Right lobe of liver (tissue), 4 donors: ENCODE measurements at regions not wholly inside any gene's neighbourhood (a gene's known extent, or its start where the extent isn't known, plus 50 kb on each side); places are given as distances from the start of the nearest gene placed in this dataset.
"Not testable (repeated sequence)": the region's sequence is repeated elsewhere in the genome, so short reads cannot be mapped to it uniquely, and the experiment has no call there.

Experiments
- POLR2A ChIP-seq: fragments of 450-650 bp; IDR thresholded peaks from one replicate; pipeline ENCODE4 v1.6.1; 2017; ENCODE audit warnings: antibody characterized with exemption, mild to moderate bottlenecking
- TF ChIP-seq, protein P1 (sequence below), 4 donors: fragments of 200-600 bp in 3 of 4; fragments of 450-650 bp in 1 of 4; IDR thresholded peaks; one replicate each; pipeline versions ENCODE4 v1.5.1 to v1.8.0; 2016 to 2022; ENCODE audit warnings: antibody characterized with exemption in 4 of 4, mild to moderate bottlenecking in 2 of 4
- donor health status: DM: no; HTN: no; CAD: no.
- donor health status: DM: no; HTN: no; CAD: no.
- donor health status: DM: no; HTN: yes; CAD: no.

DNA sequence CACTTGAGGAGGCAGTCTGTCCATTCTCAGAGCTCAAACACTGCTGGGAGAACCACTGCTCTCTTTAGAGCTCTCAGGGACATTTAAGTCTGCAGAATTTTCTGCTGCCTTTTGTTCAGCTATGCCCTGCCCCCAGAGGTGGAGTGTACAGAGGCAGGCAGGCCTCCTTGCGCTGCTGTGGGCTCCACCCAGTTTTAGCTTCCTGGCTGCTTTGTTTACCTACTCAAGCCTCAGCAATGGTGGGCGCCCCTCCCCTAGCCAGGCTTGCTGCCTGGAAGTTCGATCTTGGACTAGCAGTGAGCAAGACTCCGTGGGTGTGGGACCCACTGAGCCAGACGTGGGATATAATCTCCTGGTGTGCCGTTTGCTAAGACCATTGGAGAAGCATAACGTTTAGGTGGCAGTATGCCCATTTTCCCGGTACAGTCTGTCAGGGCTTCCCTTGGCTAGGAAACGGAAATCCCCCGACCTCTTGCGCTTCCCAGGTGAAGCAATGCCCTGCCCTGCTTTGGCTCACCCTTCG lies 271.6 kb upstream of the ZNF32 start:
- not testable (repeated sequence) for TF ChIP-seq POLR2A
- TF ChIP-seq, protein P1, sequence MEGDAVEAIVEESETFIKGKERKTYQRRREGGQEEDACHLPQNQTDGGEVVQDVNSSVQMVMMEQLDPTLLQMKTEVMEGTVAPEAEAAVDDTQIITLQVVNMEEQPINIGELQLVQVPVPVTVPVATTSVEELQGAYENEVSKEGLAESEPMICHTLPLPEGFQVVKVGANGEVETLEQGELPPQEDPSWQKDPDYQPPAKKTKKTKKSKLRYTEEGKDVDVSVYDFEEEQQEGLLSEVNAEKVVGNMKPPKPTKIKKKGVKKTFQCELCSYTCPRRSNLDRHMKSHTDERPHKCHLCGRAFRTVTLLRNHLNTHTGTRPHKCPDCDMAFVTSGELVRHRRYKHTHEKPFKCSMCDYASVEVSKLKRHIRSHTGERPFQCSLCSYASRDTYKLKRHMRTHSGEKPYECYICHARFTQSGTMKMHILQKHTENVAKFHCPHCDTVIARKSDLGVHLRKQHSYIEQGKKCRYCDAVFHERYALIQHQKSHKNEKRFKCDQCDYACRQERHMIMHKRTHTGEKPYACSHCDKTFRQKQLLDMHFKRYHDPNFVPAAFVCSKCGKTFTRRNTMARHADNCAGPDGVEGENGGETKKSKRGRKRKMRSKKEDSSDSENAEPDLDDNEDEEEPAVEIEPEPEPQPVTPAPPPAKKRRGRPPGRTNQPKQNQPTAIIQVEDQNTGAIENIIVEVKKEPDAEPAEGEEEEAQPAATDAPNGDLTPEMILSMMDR (IDR thresholded peaks at IDR 0.05), result not testable (repeated sequence)
